ENCODE measurements at regions not wholly inside any gene's neighbourhood (a gene's known extent, or its start where the extent isn't known, plus 50 kb on each side); places are given as distances from the start of the nearest gene placed in this dataset.

DNA sequence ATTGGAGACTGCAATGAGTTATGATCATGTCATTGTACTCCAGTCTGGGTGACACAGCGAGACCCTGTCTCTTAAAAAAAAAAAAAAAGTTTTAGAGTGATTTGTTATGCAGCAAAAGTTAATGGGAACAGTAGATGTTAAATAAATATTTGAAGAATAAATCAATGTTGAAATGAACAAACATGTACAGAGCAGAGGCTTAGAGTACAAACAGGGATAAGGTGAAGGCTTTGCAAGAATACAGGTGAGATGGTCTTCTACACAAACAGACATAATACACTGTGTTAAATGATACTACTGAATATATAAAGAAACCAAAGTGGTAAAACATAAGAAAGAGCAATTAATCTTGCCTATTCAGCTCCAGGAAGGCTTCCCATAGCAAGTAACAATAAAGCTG is 265.4 kb downstream of the CNTN3 start:
- H3K9me3 ChIP-seq, result no peaks in the 10 kb centered on the region
- TF ChIP-seq, protein P1, sequence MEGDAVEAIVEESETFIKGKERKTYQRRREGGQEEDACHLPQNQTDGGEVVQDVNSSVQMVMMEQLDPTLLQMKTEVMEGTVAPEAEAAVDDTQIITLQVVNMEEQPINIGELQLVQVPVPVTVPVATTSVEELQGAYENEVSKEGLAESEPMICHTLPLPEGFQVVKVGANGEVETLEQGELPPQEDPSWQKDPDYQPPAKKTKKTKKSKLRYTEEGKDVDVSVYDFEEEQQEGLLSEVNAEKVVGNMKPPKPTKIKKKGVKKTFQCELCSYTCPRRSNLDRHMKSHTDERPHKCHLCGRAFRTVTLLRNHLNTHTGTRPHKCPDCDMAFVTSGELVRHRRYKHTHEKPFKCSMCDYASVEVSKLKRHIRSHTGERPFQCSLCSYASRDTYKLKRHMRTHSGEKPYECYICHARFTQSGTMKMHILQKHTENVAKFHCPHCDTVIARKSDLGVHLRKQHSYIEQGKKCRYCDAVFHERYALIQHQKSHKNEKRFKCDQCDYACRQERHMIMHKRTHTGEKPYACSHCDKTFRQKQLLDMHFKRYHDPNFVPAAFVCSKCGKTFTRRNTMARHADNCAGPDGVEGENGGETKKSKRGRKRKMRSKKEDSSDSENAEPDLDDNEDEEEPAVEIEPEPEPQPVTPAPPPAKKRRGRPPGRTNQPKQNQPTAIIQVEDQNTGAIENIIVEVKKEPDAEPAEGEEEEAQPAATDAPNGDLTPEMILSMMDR (IDR thresholded peaks at IDR 0.05), result no peak
- ATAC-seq (no peak), DNase-seq (no peak), FAIRE-seq (no peak)
- no peak overlapping the region for H3K27ac ChIP-seq
- H3K27me3 ChIP-seq, result no peaks in the 10 kb centered on the region
- WGBS, 2 donors, result 38 to 48% methylated on average over 1 of the region's 1 CpG
- intact Hi-C loops (cut with DNase I), result no loop called here
- no peaks in the 10 kb centered on the region for H3K36me3 ChIP-seq
- no peak overlapping the region for H3K4me3 ChIP-seq
- no peaks in the 10 kb centered on the region for H3K4me1 ChIP-seq

GRCh38 chr3:74347563-74348268 is 266.7 kb downstream of the CNTN3 start:
- ATAC-seq, result no peak
- Histone ChIP-seq H3K36me3 (no peaks in the 10 kb centered on the region), H3K4me1 (no peaks in the 10 kb centered on the region), H3K9me3 (no peaks in the 10 kb centered on the region), H3K4me3 (no peak overlapping the region), H3K27ac (no peak overlapping the region), H3K27me3 (no peaks in the 10 kb centered on the region)
- TF ChIP-seq, protein P1 (IDR thresholded peaks at IDR 0.05), result no peak
- FAIRE-seq, result no peak
- intact Hi-C loops (cut with DNase I), result no loop called here
- 89 to 93% methylated on average over 2 of the region's 2 CpGs for WGBS, 2 donors
- no peak for DNase-seq

- TF ChIP-seq, protein P1 (IDR thresholded peaks at IDR 0.05), result no peak
- WGBS, 2 donors, result 72 to 77% methylated on average over 3 of the region's 3 CpGs
- no peak overlapping the region for H3K27ac ChIP-seq
- DNase-seq, result no peak
- H3K9me3 ChIP-seq, result no peaks in the 10 kb centered on the region
- intact Hi-C loops (cut with DNase I), result no loop called here
- FAIRE-seq, result no peak
- H3K4me1 ChIP-seq, result no peaks in the 10 kb centered on the region
- H3K27me3 ChIP-seq, result no peaks in the 10 kb centered on the region
- H3K4me3 ChIP-seq, result no peak overlapping the region
- no peaks in the 10 kb centered on the region for H3K36me3 ChIP-seq
- no peak for ATAC-seq
Observed at GRCh38 chr3:74346896-74347295, 267.6 kb downstream of the CNTN3 start.

DNA sequence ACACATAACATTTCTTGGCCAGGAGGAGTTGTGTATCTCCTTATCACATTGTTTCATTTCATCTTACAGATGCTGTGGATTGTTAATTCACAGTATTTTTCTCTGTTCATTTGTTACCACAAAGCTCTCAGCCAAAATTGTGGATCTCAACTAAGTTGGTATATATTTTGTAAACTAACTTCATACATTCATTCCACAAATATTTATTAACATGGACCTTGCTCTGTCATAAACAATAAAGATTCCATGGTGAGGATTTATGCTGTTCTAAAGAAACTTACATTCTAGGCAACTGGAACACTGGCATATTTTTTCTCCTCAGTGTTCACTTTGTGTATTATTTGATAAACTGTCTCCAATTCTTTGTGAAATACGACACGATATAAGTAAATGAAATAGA is 268.8 kb downstream of the CNTN3 start:
- ATAC-seq (no peak), DNase-seq (no peak), FAIRE-seq (no peak)
- Histone ChIP-seq H3K36me3 (no peaks in the 10 kb centered on the region), H3K9me3 (no peaks in the 10 kb centered on the region), H3K27me3 (no peaks in the 10 kb centered on the region), H3K27ac (no peak overlapping the region), H3K4me1 (no peaks in the 10 kb centered on the region), H3K4me3 (no peak overlapping the region)
- WGBS, 2 donors, result 88 to 95% methylated on average over 2 of the region's 2 CpGs
- TF ChIP-seq, protein P1 (IDR thresholded peaks at IDR 0.05), result no peak
- intact Hi-C loops (cut with DNase I), result no loop called here

DNA sequence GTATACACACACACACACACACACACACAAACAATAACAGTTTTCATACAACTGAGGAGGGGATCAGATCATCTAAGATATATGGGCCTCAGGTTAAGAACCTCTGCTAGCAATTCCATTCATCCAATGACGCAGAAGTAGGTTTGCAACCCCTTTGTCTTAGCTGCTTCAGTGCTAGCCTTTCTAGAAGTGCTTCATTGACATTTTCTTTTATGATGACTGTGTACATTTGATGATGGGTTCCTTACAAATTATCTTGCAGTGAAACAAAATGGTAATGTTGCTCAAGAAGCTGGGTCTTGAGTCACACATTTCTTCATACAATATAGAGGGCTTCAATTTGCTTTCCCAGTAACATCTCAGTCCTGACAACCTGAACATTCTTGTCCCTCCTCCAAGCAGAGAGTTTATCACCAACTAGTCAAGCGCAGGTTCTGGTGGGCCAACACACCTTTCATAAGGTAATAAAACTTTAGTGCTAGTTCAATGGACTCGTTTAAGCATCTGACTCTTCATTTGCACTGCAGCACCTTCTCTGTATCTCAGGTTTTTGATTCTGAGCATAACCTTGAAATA is 269.5 kb downstream of the CNTN3 start:
- H3K27ac ChIP-seq, result no peak overlapping the region
- no peak for FAIRE-seq
- no peaks in the 10 kb centered on the region for H3K4me1 ChIP-seq
- intact Hi-C loops (cut with DNase I), result no loop called here
- ATAC-seq, result no peak
- no peaks in the 10 kb centered on the region for H3K9me3 ChIP-seq
- no peaks in the 10 kb centered on the region for H3K27me3 ChIP-seq
- no peaks in the 10 kb centered on the region for H3K36me3 ChIP-seq
- 86 to 93% methylated on average over 3 of the region's 3 CpGs for WGBS, 2 donors
- TF ChIP-seq, protein P1 (IDR thresholded peaks at IDR 0.05), result no peak
- DNase-seq, result no peak
- no peak overlapping the region for H3K4me3 ChIP-seq

All from pancreas (tissue), 10 donors.